DND-41 (cell line): ENCODE measurements at regions not wholly inside any gene's neighbourhood (a gene's known extent, or its start where the extent isn't known, plus 50 kb on each side); places are given as distances from the start of the nearest gene placed in this dataset.

Source experiments
- ATAC-seq: fragments of 200-7000 bp; cut with Tn5 transposase; 3 replicates; pipeline ENCODE4 v1.9.1; 2021; ENCODE audit warnings: low read depth; ENCODE audit not compliant: insufficient read depth
- DNase-seq: peaks from one replicate; pipeline ENCODE4 v3.0.0-alpha.2; 2020
- H2AFZ ChIP-seq: 2 replicates; pipeline ENCODE4 v1.6.0; 2012; ENCODE audit warnings: low read depth, low read length
- H3K27ac ChIP-seq: 2 replicates; pipeline ENCODE4 v1.5.1; 2012; ENCODE audit warnings: low read length, inconsistent platforms
- H3K27me3 ChIP-seq: fragments of 200-600 bp; sonication (generic); 2 replicates; pipeline ENCODE4 v1.6.0; 2012; ENCODE audit warnings: low read length, mild to moderate bottlenecking, inconsistent platforms; ENCODE audit not compliant: insufficient read depth, poor library complexity
- H3K36me3 ChIP-seq: 2 replicates; pipeline ENCODE4 v1.5.1; 2012; ENCODE audit warnings: low read length, inconsistent platforms; ENCODE audit not compliant: insufficient read depth
- H3K4me1 ChIP-seq: 2 replicates; pipeline ENCODE4 v1.5.1; 2012; ENCODE audit warnings: mild to moderate bottlenecking, low read length; ENCODE audit not compliant: insufficient read depth
- H3K4me2 ChIP-seq: 2 replicates; pipeline ENCODE4 v1.6.0; 2012; ENCODE audit warnings: mild to moderate bottlenecking, moderate library complexity, low read length, inconsistent platforms; ENCODE audit not compliant: insufficient read depth
- H3K4me3 ChIP-seq, 2 experiments: fragments of 200-600 bp in 1 of 2; shearing (Covaris generic) in 1 of 2; 2 replicates each; pipeline ENCODE4 v1.5.1; 2012 to 2016; ENCODE audit warnings: inconsistent platforms in 2 of 2, low read length in 2 of 2, mild to moderate bottlenecking in 2 of 2, low read depth in 1 of 2, moderate library complexity in 1 of 2
- H3K79me2 ChIP-seq: 2 replicates; pipeline ENCODE4 v1.6.0; 2012; ENCODE audit warnings: low read length, inconsistent platforms; ENCODE audit not compliant: insufficient read depth
- H3K9ac ChIP-seq: 2 replicates; pipeline ENCODE4 v1.6.0; 2012; ENCODE audit warnings: low read depth, mild to moderate bottlenecking, inconsistent platforms, low read length, moderate library complexity
- H3K9me3 ChIP-seq: 2 replicates; pipeline ENCODE4 v1.5.1; 2012; ENCODE audit warnings: low read length, moderate library complexity, mild to moderate bottlenecking, inconsistent platforms; ENCODE audit not compliant: insufficient read depth, severe bottlenecking
- H4K20me1 ChIP-seq: 2 replicates; pipeline ENCODE4 v1.6.0; 2012; ENCODE audit warnings: low read length; ENCODE audit not compliant: insufficient read depth
- EZH2 ChIP-seq: IDR thresholded peaks from 3 replicates; pipeline ENCODE4 v1.6.1; 2012; ENCODE audit warnings: borderline replicate concordance, low read depth, mild to moderate bottlenecking, moderate library complexity, low read length, inconsistent platforms; ENCODE audit not compliant: severe bottlenecking
- TF ChIP-seq, protein P1 (sequence below): IDR thresholded peaks from 2 replicates; pipeline ENCODE4 v1.5.1; 2012; ENCODE audit warnings: borderline replicate concordance, low read length, moderate library complexity, mild to moderate bottlenecking; ENCODE audit not compliant: poor library complexity, severe bottlenecking; ENCODE audit errors: extremely low read depth

DNA sequence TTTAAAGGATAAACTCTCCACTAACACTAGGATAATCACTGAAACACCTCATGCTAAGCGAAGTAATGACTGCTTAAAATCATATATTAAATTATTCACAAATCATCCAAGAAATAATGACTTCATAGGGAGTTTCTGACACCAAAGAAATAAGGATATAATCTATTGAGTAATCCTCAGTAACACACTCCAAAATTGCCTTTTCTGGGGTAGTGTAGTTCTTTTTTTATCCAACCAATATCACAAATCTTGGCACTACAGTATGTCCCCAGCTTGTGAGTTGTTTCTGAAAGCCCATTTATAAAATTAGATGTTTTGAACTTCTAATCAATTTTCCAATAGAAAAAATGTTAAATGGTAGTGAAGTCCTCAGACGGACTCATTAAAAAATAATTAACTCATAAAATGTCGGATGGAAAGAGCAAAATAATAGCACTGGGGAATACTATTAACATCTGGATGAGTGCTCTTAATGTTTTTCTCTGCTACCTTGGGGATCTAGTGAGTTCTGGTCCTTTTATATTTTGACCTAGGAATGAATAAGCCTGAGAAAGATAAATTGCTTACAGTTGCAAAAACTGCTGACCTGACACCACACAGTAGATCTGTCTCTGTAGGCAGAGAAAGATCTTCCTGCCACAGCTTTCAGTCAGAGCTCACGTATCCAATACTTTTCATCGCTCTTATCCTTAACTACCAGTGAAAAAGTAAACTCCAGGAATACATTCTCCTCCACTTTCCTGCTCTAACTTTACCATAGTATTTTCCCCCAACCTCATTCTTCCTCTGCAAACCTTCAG, 618.5 kb upstream of the ANKRD30A start:
- ATAC-seq: no peak
- H3K36me3 ChIP-seq: no peaks in the 10 kb centered on the region
- no peaks in the 10 kb centered on the region for H3K79me2 ChIP-seq
- no peak for DNase-seq
- no peaks in the 10 kb centered on the region for H3K9me3 ChIP-seq
- H2AFZ ChIP-seq: no peak overlapping the region
- no peaks in the 10 kb centered on the region for H3K27me3 ChIP-seq
- H3K4me2 ChIP-seq: no peak overlapping the region
- no peaks in the 10 kb centered on the region for H3K4me1 ChIP-seq
- H4K20me1 ChIP-seq: no peaks in the 10 kb centered on the region
- H3K27ac ChIP-seq: no peak overlapping the region
- no peak overlapping the region for H3K4me3 ChIP-seq
- TF ChIP-seq, protein P1, sequence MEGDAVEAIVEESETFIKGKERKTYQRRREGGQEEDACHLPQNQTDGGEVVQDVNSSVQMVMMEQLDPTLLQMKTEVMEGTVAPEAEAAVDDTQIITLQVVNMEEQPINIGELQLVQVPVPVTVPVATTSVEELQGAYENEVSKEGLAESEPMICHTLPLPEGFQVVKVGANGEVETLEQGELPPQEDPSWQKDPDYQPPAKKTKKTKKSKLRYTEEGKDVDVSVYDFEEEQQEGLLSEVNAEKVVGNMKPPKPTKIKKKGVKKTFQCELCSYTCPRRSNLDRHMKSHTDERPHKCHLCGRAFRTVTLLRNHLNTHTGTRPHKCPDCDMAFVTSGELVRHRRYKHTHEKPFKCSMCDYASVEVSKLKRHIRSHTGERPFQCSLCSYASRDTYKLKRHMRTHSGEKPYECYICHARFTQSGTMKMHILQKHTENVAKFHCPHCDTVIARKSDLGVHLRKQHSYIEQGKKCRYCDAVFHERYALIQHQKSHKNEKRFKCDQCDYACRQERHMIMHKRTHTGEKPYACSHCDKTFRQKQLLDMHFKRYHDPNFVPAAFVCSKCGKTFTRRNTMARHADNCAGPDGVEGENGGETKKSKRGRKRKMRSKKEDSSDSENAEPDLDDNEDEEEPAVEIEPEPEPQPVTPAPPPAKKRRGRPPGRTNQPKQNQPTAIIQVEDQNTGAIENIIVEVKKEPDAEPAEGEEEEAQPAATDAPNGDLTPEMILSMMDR: no peak
- TF ChIP-seq EZH2: no peak
- no peak overlapping the region for H3K9ac ChIP-seq

DNA sequence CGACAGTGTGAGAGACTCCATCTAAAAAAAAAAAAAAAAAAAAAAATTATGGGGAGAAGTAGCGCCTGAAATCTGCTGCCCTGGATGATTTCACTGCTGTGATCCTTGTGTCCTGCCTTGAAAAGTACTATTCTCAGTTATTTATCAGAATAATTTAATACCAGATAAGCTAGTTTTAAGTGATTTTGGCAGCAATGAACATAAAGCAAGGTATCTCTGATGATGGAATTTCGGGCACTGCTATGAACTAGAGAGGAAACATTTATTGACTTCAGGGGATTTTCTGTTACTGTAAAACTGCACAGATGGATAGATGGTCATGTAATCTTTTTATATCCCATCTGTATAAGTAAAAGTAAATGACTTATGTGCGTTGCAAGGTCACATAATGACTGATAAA, 619.1 kb upstream of the ANKRD30A start:
- Histone ChIP-seq H3K9me3 (no peaks in the 10 kb centered on the region), H3K4me3 (no peak overlapping the region), H3K79me2 (no peaks in the 10 kb centered on the region), H3K4me2 (no peak overlapping the region), H3K27ac (no peak overlapping the region), H3K36me3 (no peaks in the 10 kb centered on the region), H4K20me1 (no peaks in the 10 kb centered on the region), H3K27me3 (no peaks in the 10 kb centered on the region), H2AFZ (no peak overlapping the region), H3K4me1 (no peaks in the 10 kb centered on the region), H3K9ac (no peak overlapping the region)
- ATAC-seq (no peak), DNase-seq (no peak)
- no peak for TF ChIP-seq EZH2
- TF ChIP-seq, protein P1: no peak

DNA sequence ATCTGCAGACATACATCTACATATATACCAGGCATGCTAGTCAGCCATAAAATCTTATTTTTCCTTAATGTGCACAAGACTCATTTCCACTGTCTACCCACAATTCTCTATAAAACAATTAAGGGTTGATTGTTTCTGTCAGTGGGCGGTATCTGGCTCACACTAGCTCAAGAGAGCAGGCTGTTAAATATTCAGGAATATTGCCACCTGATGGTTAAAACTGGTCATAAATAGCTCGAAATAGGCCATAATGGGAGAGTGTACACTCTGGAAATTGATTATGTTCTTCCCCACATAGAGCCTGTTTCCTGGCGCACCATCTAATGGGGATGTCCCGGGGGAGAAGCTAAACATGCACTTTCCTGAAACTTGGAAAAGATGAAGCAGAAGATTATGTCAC, 620.6 kb upstream of the ANKRD30A start:
- DNase-seq (no peak), ATAC-seq (no peak)
- TF ChIP-seq, protein P1: no peak
- no peak for TF ChIP-seq EZH2
- H3K9ac ChIP-seq: no peak overlapping the region
- H3K79me2 ChIP-seq: no peaks in the 10 kb centered on the region
- H3K27ac ChIP-seq: no peak overlapping the region
- no peaks in the 10 kb centered on the region for H3K27me3 ChIP-seq
- H3K36me3 ChIP-seq: no peaks in the 10 kb centered on the region
- no peaks in the 10 kb centered on the region for H4K20me1 ChIP-seq
- no peaks in the 10 kb centered on the region for H3K9me3 ChIP-seq
- H3K4me2 ChIP-seq: no peak overlapping the region
- no peak overlapping the region for H2AFZ ChIP-seq
- no peak overlapping the region for H3K4me3 ChIP-seq
- H3K4me1 ChIP-seq: no peaks in the 10 kb centered on the region
